Bronchial epithelial cell (primary cell): ENCODE measurements at regions not wholly inside any gene's neighbourhood (a gene's known extent, or its start where the extent isn't known, plus 50 kb on each side); places are given as distances from the start of the nearest gene placed in this dataset.
"Not testable (repeated sequence)": the region's sequence is repeated elsewhere in the genome, so short reads cannot be mapped to it uniquely, and the experiment has no call there.

Experiments used
- DNase-seq: peaks from one replicate; pipeline ENCODE4 v3.0.0-alpha.2; 2010; ENCODE audit warnings: low read depth
- FAIRE-seq: peaks from 2 replicates; lab custom pipeline; 2011; peaks lifted over from hg19 to GRCh38; lab: Jason Lieb, UNC
- H3K27me3 ChIP-seq: 2 replicates; pipeline ENCODE4 v1.5.1; 2011; ENCODE audit warnings: low read length; ENCODE audit not compliant: control insufficient read depth, insufficient read depth
- H3K36me3 ChIP-seq: 2 replicates; pipeline ENCODE4 v1.5.1; 2011; ENCODE audit warnings: low read length; ENCODE audit not compliant: control insufficient read depth, insufficient read depth
- H3K4me3 ChIP-seq: 2 replicates; pipeline ENCODE4 v1.5.1; 2011; ENCODE audit warnings: mild to moderate bottlenecking, low read depth, low read length, control low read depth
- TF ChIP-seq, protein P1 (sequence below): IDR thresholded peaks from 2 replicates; pipeline ENCODE4 v1.5.1; 2011; ENCODE audit warnings: mild to moderate bottlenecking, moderate library complexity, low read length, control low read depth, inconsistent platforms; ENCODE audit not compliant: insufficient read depth, severe bottlenecking

DNA sequence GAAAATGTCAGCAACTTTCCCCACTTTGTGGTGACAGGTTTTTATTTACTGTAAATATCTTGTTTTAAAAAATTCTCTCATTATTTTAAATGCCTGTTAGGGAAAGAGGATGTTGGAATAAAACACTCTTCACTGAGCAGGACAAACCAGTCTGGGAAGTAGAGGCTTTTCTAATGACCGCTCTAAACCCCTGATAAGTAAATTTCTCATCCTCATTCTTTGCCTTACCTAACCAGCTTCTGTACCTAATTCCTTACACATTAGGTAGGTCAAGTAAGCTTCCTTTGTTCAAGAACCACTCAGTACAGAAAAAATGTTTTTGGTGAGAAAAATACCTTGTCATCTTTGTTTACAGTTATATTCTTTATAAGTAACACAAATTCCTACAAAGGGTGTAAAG is 143.6 kb downstream of the GPR85 start:
- H3K36me3 ChIP-seq, result no peaks in the 10 kb centered on the region
- DNase-seq, result no peak
- FAIRE-seq, result no peak
- H3K27me3 ChIP-seq, result no peaks in the 10 kb centered on the region
- no peak overlapping the region for H3K4me3 ChIP-seq
- TF ChIP-seq, protein P1, sequence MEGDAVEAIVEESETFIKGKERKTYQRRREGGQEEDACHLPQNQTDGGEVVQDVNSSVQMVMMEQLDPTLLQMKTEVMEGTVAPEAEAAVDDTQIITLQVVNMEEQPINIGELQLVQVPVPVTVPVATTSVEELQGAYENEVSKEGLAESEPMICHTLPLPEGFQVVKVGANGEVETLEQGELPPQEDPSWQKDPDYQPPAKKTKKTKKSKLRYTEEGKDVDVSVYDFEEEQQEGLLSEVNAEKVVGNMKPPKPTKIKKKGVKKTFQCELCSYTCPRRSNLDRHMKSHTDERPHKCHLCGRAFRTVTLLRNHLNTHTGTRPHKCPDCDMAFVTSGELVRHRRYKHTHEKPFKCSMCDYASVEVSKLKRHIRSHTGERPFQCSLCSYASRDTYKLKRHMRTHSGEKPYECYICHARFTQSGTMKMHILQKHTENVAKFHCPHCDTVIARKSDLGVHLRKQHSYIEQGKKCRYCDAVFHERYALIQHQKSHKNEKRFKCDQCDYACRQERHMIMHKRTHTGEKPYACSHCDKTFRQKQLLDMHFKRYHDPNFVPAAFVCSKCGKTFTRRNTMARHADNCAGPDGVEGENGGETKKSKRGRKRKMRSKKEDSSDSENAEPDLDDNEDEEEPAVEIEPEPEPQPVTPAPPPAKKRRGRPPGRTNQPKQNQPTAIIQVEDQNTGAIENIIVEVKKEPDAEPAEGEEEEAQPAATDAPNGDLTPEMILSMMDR, result no peak

DNA sequence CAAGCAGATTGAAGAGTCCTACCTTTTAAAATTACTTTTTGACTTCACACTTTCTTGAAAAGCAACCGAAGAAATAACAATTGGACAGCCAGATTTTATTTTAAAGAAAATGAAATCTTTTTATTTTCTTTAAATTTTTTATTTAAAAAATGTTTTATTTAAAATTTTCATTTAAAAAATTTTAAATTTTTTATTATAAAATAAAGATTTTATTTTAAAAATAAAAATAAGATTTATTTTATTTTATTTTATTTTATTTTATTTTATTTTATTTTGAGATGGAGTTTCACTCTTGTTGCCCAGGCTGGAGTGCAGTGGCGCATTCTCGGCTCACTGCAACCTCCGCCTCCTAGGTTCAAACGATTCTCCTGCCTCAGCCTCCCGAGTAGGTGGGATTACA is 144.5 kb downstream of the GPR85 start:
- H3K36me3 ChIP-seq, H3K27me3 ChIP-seq, DNase-seq, FAIRE-seq, H3K4me3 ChIP-seq: not testable (repeated sequence)

DNA sequence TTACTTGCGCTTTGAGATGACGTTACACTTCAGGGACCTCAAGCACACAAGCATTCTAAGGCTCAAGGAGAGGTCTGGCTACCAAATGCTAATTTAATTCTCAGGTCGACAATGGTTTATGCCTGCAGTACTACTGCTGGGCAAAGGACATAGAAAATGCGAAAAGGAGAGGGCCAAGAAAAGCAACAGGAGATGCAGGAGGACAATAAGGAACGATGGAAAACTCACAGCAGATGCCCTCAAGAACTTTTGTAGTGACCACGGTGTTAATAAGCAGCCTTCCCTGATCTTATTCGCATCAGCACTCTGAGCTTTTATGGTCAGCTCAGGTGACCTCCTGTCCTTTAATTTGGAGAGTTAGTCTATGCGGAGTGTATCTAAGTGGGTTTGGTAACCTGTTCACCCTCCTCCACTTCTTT is 146.3 kb downstream of the GPR85 start:
- DNase-seq, result no peak
- TF ChIP-seq, protein P1, result no peak
- FAIRE-seq, result no peak
- H3K36me3 ChIP-seq, result no peaks in the 10 kb centered on the region
- peak overlapping the region; percentile 71 for H3K4me3 ChIP-seq
- no peaks in the 10 kb centered on the region for H3K27me3 ChIP-seq

DNA sequence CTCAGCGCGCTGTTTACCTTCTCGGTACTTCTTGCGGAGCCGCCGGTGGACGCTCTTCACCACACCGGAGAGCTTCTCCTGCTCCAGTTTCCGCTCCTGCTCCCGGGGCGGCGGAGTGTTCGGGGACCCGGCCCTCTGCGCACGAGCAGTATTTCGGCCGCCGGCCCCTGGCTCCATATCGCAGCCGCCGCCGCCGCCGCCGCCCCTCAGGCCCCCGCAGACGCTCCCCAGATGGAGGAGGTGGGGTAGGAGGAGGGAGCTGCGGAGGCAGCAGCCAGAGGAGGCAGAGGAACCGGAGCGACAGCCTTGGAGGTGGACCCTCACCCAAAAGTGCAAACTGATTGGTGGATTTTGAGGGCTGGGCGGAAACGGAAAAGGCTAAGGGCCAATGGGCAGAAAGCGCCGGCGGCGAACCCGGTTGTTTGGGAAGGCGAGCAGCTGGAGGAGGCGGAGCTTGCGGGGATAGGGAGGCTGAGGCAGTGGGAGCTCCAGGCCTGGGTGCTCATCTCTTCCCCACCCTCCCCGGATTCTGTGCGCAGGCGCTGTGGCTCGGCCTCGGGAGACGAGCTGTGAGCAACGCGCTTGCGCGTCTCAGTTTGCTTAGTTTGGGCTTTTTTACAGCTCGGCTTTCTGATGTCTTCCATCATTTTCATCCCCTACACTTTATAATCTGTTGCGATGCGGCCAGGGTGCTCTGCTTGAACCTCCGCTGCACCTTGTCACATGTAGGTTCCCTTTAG is 146.9 kb downstream of the GPR85 start:
- Histone ChIP-seq H3K36me3 (no peaks in the 10 kb centered on the region), H3K4me3 (peak overlapping the region; percentile 71), H3K27me3 (no peaks in the 10 kb centered on the region)
- peak; percentile 62 for FAIRE-seq
- peak; percentile 98 for DNase-seq
- TF ChIP-seq, protein P1, result no peak

DNA sequence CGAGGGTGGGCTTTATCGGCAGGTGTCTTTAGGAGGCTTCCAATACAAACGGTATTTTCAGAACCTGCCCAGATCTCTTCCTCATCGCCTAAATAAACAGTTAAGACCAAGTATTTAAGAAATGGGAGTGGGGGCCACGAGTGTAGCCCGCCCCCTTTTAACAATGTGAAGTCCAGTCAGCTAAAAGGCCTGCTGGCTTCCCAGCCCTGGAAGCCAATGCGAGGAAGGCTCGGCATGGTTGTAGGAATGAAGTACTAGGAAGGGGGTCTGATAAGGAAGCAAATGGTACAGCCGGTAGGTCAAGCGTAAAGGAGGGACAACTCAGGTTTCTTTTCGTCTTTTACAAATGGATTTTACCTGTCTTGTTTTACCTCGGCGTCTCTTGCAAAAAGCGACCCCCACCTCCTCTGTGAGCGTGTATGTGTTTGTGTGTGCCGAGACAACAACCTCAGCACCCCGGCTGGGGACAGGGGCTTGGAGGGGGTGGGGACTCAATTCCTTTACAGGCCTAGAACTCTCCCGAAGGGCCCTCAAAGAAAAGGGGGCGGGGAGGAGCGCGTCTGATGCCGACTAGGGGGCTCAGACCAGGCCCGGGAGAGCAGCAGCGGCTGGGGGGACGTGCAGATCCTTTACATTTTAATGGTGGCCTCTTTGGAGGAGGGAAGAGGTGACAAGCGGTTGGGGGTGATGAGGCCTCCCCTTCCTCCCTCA is 147.6 kb downstream of the GPR85 start:
- FAIRE-seq, result no peak
- Histone ChIP-seq H3K27me3 (no peaks in the 10 kb centered on the region), H3K36me3 (no peaks in the 10 kb centered on the region), H3K4me3 (peak overlapping the region; percentile 71)
- DNase-seq, result no peak
- TF ChIP-seq, protein P1, result no peak

DNA sequence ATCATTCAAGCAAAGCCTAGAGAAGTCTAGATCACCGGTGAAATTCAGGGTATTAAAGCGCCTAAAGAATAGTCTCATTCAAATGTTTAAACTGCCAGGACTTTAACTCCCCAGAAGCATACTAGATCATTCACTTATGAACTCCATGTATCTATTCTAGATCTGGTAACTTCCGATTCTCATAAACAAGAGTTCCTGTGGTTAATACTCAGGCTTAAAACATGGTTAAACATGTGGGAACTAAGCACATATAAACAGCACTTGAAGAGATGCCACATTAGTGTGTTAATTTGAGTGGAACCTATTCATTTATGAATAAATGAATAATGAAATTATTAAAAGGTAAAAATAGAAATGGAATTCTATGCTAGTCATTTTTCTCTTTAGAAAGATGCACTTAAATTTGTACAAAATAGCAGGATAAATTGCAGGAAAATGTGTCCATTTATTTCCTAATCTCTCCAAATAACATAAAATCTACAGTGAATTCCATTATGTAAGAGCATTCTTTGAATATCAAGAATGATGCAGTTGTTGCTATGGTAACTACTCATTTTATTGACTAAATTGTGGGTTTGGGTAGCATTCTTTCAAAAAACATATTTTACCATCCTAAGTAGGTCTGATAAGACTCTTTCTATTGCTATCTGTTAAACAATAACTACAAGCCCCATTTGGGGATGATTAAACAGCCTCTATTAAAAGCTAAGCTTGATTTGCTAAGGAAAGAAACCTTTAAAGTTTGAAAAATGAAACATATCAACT is 147.6 kb upstream of the TMEM168 start:
- TF ChIP-seq, protein P1, result no peak
- Histone ChIP-seq H3K36me3 (no peaks in the 10 kb centered on the region), H3K27me3 (no peaks in the 10 kb centered on the region), H3K4me3 (no peak overlapping the region)
- no peak for DNase-seq
- no peak for FAIRE-seq
